HepG2 (cell line): ENCODE measurements at regions not wholly inside any gene's neighbourhood (a gene's known extent, or its start where the extent isn't known, plus 50 kb on each side); places are given as distances from the start of the nearest gene placed in this dataset.
"Not testable (repeated sequence)": the region's sequence is repeated elsewhere in the genome, so short reads cannot be mapped to it uniquely, and the experiment has no call there.

Source experiments
- ATAC-seq: fragments of 200-7000 bp; cut with Tn5 transposase; 3 replicates; pipeline ENCODE4 v1.9.1; 2020; ENCODE audit warnings: mild to moderate bottlenecking, moderate library complexity
- BruUV-seq: library from RNA; stranded (reverse); fragments of 400-500 nt; replicated peaks from 2 replicates; lab custom pipeline; 2021; lab: Mats Ljungman, UMichigan
- CTCF ChIA-PET: fragments of 300-600 bp; formaldehyde crosslinking; extraction: SDS; loops from one replicate; lab custom pipeline; 2021; ENCODE audit warnings: low total read pairs, inconsistent platforms, low intra/inter-chr PET ratio; lab: Yijun Ruan, JAX
- POLR2A ChIA-PET: fragments of 350-600 bp; sonication (Branson Sonifier 250); formaldehyde crosslinking; loops from one replicate; lab custom pipeline; 2020; ENCODE audit warnings: antibody characterized with exemption, inconsistent platforms; lab: Yijun Ruan, JAX
- DNase-seq: peaks from one replicate; pipeline ENCODE4 v3.0.0-alpha.2; 2015; ENCODE audit warnings: low spot score
- FAIRE-seq: peaks from 3 replicates; lab custom pipeline; 2011; peaks lifted over from hg19 to GRCh38; lab: Jason Lieb, UNC
- H2AFZ ChIP-seq: one replicate; pipeline ENCODE4 v1.6.1; 2011; ENCODE audit warnings: low read length, inconsistent platforms
- H3K27ac ChIP-seq: fragments of 300-600 bp; 3 replicates; pipeline ENCODE4 v1.8.0; 2011; ENCODE audit warnings: mixed run types, mild to moderate bottlenecking, mixed read lengths, low read length, inconsistent platforms; ENCODE audit not compliant: insufficient read depth; ENCODE audit errors: extremely low read length
- H3K27me3 ChIP-seq, 2 experiments: fragments of 200-600 bp in 1 of 2; 2 replicates in 1 of 2; 3 replicates in 1 of 2; pipeline versions ENCODE4 v1.6.0 to v1.8.0; 2011; ENCODE audit warnings: low read length in 2 of 2, mild to moderate bottlenecking in 2 of 2, moderate library complexity in 2 of 2, inconsistent platforms in 1 of 2; ENCODE audit not compliant: insufficient read depth in 2 of 2, control insufficient read depth in 1 of 2
- H3K36me3 ChIP-seq, 2 experiments: fragments of 200-600 bp in 1 of 2; replicated peaks in 1 of 2; 2 replicates in 1 of 2; 3 replicates in 1 of 2; pipeline versions ENCODE4 v1.5.1 to v1.8.0; 2011; ENCODE audit warnings: low read length in 2 of 2, inconsistent platforms in 1 of 2; ENCODE audit not compliant: insufficient read depth in 2 of 2, control insufficient read depth in 1 of 2
- H3K4me1 ChIP-seq: 2 replicates; pipeline ENCODE4 v1.5.1; 2012; ENCODE audit warnings: low read length, inconsistent platforms; ENCODE audit not compliant: insufficient read depth
- H3K4me2 ChIP-seq: 2 replicates; pipeline ENCODE4 v1.6.0; 2011; ENCODE audit warnings: low read depth, low read length, inconsistent platforms
- H3K4me3 ChIP-seq, 3 experiments: fragments of 200-600 bp in 1 of 3; sonication (generic), shearing (Covaris generic) in 1 of 3; replicated peaks in 1 of 3; 2 replicates each; pipeline ENCODE4 v1.5.1; 2011 to 2016; ENCODE audit warnings: low read length in 3 of 3, inconsistent platforms in 2 of 3, low read depth in 2 of 3, mild to moderate bottlenecking in 2 of 3, control low read depth in 1 of 3, mixed read lengths in 1 of 3; ENCODE audit not compliant: insufficient read depth in 1 of 3
- H3K79me2 ChIP-seq: one replicate; pipeline ENCODE4 v1.6.1; 2011; ENCODE audit warnings: low read length, inconsistent platforms; ENCODE audit not compliant: insufficient read depth
- H3K9ac ChIP-seq: 2 replicates; pipeline ENCODE4 v1.6.0; 2011; ENCODE audit warnings: mild to moderate bottlenecking, low read depth, low read length, inconsistent platforms; ENCODE audit not compliant: insufficient read depth
- H3K9me3 ChIP-seq: 2 replicates; pipeline ENCODE4 v1.5.1; 2012; ENCODE audit warnings: mild to moderate bottlenecking, low read length
- H4K20me1 ChIP-seq: 2 replicates; pipeline ENCODE4 v1.6.0; 2011; ENCODE audit warnings: inconsistent platforms, mild to moderate bottlenecking, low read length, moderate library complexity; ENCODE audit not compliant: insufficient read depth
- WGBS: methylation state at CpG from one replicate; pipeline ENCODE4 v1.1.6; 2017; ENCODE audit warnings: low lambda C conversion rate; 5-methylcytosine and 5-hydroxymethylcytosine counted together
- in situ Hi-C: cut with HindIII; loops from 2 replicates; pipeline ENCODE4 v1.10.0; 2017; ENCODE audit warnings: low pct_unique_long_range_greater_than_20kb; ENCODE audit not compliant: extremely low pct_ligation_motif_present
- intact Hi-C: fragments of 100-400 bp; cut with micrococcal nuclease; formaldehyde crosslinking; loops from one replicate; pipeline ENCODE4 v1.10.0; 2022; ENCODE audit not compliant: unreplicated experiment

- intact Hi-C loops, H4K20me1 ChIP-seq, ATAC-seq, DNase-seq, H3K27me3 ChIP-seq, H2AFZ ChIP-seq, H3K4me3 ChIP-seq, H3K36me3 ChIP-seq, in situ Hi-C loops, H3K9me3 ChIP-seq, H3K9ac ChIP-seq, FAIRE-seq, H3K4me2 ChIP-seq, BruUV-seq, CTCF ChIA-PET, H3K27ac ChIP-seq, H3K4me1 ChIP-seq, POLR2A ChIA-PET, H3K79me2 ChIP-seq: not testable (repeated sequence)
- 0% methylated on average over 1 of the region's 1 CpG for WGBS
Observed at GRCh38 chr2:37755961-37756559, 84.6 kb upstream of the CDC42EP3 start.

GRCh38 chr2:37757456-37757855 lies 86.0 kb upstream of the CDC42EP3 start:
- POLR2A ChIA-PET, H4K20me1 ChIP-seq, FAIRE-seq, H2AFZ ChIP-seq, H3K27ac ChIP-seq, H3K36me3 ChIP-seq, BruUV-seq, H3K79me2 ChIP-seq, in situ Hi-C loops, H3K9ac ChIP-seq, CTCF ChIA-PET, intact Hi-C loops, H3K9me3 ChIP-seq, H3K4me1 ChIP-seq, DNase-seq, H3K4me2 ChIP-seq, H3K4me3 ChIP-seq, H3K27me3 ChIP-seq, ATAC-seq: not testable (repeated sequence)

- H3K27ac ChIP-seq, H3K27me3 ChIP-seq, H4K20me1 ChIP-seq, H3K4me1 ChIP-seq, in situ Hi-C loops, H2AFZ ChIP-seq, H3K4me3 ChIP-seq, BruUV-seq, intact Hi-C loops, H3K9me3 ChIP-seq, H3K36me3 ChIP-seq, H3K4me2 ChIP-seq, H3K79me2 ChIP-seq, ATAC-seq, FAIRE-seq, CTCF ChIA-PET, H3K9ac ChIP-seq, POLR2A ChIA-PET, DNase-seq: not testable (repeated sequence)
- 0% methylated on average over 1 of the region's 1 CpG for WGBS
Observed at GRCh38 chr2:37758141-37758601, 86.7 kb upstream of the CDC42EP3 start.

- intact Hi-C loops, CTCF ChIA-PET: not testable (repeated sequence)
Observed at GRCh38 chr2:37759989-37760388, 88.5 kb upstream of the CDC42EP3 start.

More at GRCh38 chr2:37759989-37760388, 88.5 kb upstream of the CDC42EP3 start:
- DNase-seq, H3K36me3 ChIP-seq, H3K4me1 ChIP-seq, H3K27me3 ChIP-seq, POLR2A ChIA-PET, H3K4me2 ChIP-seq, H3K79me2 ChIP-seq, H3K9me3 ChIP-seq, FAIRE-seq, in situ Hi-C loops, H3K9ac ChIP-seq, BruUV-seq, H2AFZ ChIP-seq, H3K4me3 ChIP-seq, H3K27ac ChIP-seq, H4K20me1 ChIP-seq, ATAC-seq: not testable (repeated sequence)
- 45% methylated on average over 1 of the region's 1 CpG for WGBS
